HepG2 (cell line): ENCODE measurements at regions not wholly inside any gene's neighbourhood (a gene's known extent, or its start where the extent isn't known, plus 50 kb on each side); places are given as distances from the start of the nearest gene placed in this dataset.
A peak's percentile ranks its signal among the peaks of the same experiment; 100 is the strongest.

ENCODE experiments used
- ATF7 ChIP-seq, 2 experiments: fragments of 450-650 bp in 1 of 2; sonication (generic) in 1 of 2; formaldehyde crosslinking in 1 of 2; IDR thresholded peaks; 2 replicates each; pipeline versions ENCODE4 v1.4.0 to v1.6.1; 2016 to 2020; ENCODE audit warnings: antibody characterized with exemption in 1 of 2, mild to moderate bottlenecking in 1 of 2, missing genetic modification reagents in 1 of 2
- BCL6 ChIP-seq: IDR thresholded peaks from 2 replicates; pipeline ENCODE4 v1.6.1; 2016; ENCODE audit warnings: missing genetic modification reagents, missing compliant biosample characterization
- BRD4 ChIP-seq: sonication (generic); formaldehyde crosslinking; IDR thresholded peaks from 2 replicates; pipeline ENCODE4 v1.4.0; 2020; ENCODE audit warnings: missing genetic modification reagents
- EP300 ChIP-seq, 3 experiments: sonication (generic) in 1 of 3; formaldehyde crosslinking in 1 of 3; IDR thresholded peaks; 2 replicates each; pipeline versions ENCODE4 v1.5.1 to v1.6.1; 2011 to 2020; ENCODE audit warnings: low read depth in 2 of 3, low read length in 2 of 3, borderline replicate concordance in 1 of 3, improper control_type of control experiment in 1 of 3, mild to moderate bottlenecking in 1 of 3, missing genetic modification reagents in 1 of 3, moderate library complexity in 1 of 3
- ETV5 ChIP-seq: IDR thresholded peaks from 2 replicates; pipeline ENCODE4 v1.6.1; 2018; ENCODE audit warnings: missing biosample characterization, missing genetic modification reagents, inconsistent platforms, borderline replicate concordance
- FOXA3 ChIP-seq: IDR thresholded peaks from 2 replicates; pipeline ENCODE4 v1.6.1; 2016; ENCODE audit warnings: missing genetic modification reagents, missing compliant biosample characterization
- FOXJ3 ChIP-seq: sonication (generic); formaldehyde crosslinking; IDR thresholded peaks from 2 replicates; pipeline ENCODE4 v1.4.0; 2020; ENCODE audit warnings: missing genetic modification reagents, mild to moderate bottlenecking, borderline replicate concordance
- GATA4 ChIP-seq: sonication (generic); IDR thresholded peaks from 2 replicates; pipeline ENCODE4 v1.6.1; 2016; ENCODE audit warnings: antibody characterized with exemption, low read depth, borderline replicate concordance
- GATAD2A ChIP-seq: IDR thresholded peaks from 2 replicates; pipeline ENCODE4 v1.6.1; 2016
- HHEX ChIP-seq: IDR thresholded peaks from 2 replicates; pipeline ENCODE4 v1.6.1; 2016; ENCODE audit warnings: control low read depth
- HMG20A ChIP-seq: IDR thresholded peaks from 2 replicates; pipeline ENCODE4 v1.6.1; 2016; ENCODE audit warnings: borderline replicate concordance
- ISL2 ChIP-seq: sonication (generic); formaldehyde crosslinking; IDR thresholded peaks from 2 replicates; pipeline ENCODE4 v1.5.0; 2020; ENCODE audit warnings: missing genetic modification reagents
- JUNB ChIP-seq: sonication (generic); formaldehyde crosslinking; IDR thresholded peaks from 2 replicates; pipeline ENCODE4 v1.8.0; 2022; ENCODE audit warnings: missing genetic modification reagents, mild to moderate bottlenecking, borderline replicate concordance
- KDM5A ChIP-seq: fragments of 200-600 bp; sonication (generic); IDR thresholded peaks from 2 replicates; pipeline ENCODE4 v1.7.0; 2018; ENCODE audit warnings: antibody characterized with exemption, mild to moderate bottlenecking, low read length, borderline replicate concordance
- MIXL1 ChIP-seq: IDR thresholded peaks from 2 replicates; pipeline ENCODE4 v1.6.1; 2016
- NFIC ChIP-seq: IDR thresholded peaks from 2 replicates; pipeline ENCODE4 v1.6.1; 2012; ENCODE audit warnings: mild to moderate bottlenecking, low read length, inconsistent platforms
- RARA ChIP-seq: IDR thresholded peaks from 2 replicates; pipeline ENCODE4 v1.6.1; 2016; ENCODE audit warnings: missing genetic modification reagents, missing compliant biosample characterization
- RXRB ChIP-seq: IDR thresholded peaks from 2 replicates; pipeline ENCODE4 v1.6.1; 2016; ENCODE audit warnings: borderline replicate concordance, missing genetic modification reagents, missing compliant biosample characterization
- SIN3A ChIP-seq: IDR thresholded peaks from 2 replicates; pipeline ENCODE4 v1.6.1; 2011; ENCODE audit warnings: low read depth, mild to moderate bottlenecking, control low read depth, low read length, borderline replicate concordance
- TBL1XR1 ChIP-seq: fragments of 150-350 bp; IDR thresholded peaks from 2 replicates; pipeline ENCODE4 v1.6.1; 2014; ENCODE audit warnings: borderline replicate concordance, low read length; ENCODE audit not compliant: partially characterized antibody
- U2AF2 ChIP-seq: fragments of 200-400 bp; formaldehyde crosslinking; IDR thresholded peaks from 2 replicates; pipeline ENCODE4 v1.6.1; 2017; ENCODE audit warnings: low read depth, mild to moderate bottlenecking, low read length
- ZFP36 ChIP-seq: fragments of 150-350 bp; IDR thresholded peaks from 2 replicates; pipeline ENCODE4 v1.6.1; 2018; ENCODE audit warnings: borderline replicate concordance, low read length, low read depth; ENCODE audit not compliant: partially characterized antibody
- ZFP62 ChIP-seq: sonication (generic); formaldehyde crosslinking; IDR thresholded peaks from 2 replicates; pipeline ENCODE4 v1.4.0; 2020; ENCODE audit warnings: missing genetic modification reagents
- ZNF326 ChIP-seq: sonication (generic); formaldehyde crosslinking; IDR thresholded peaks from 2 replicates; pipeline ENCODE4 v1.4.0; 2020; ENCODE audit warnings: missing genetic modification reagents, borderline replicate concordance
- ZNF34 ChIP-seq: sonication (generic); formaldehyde crosslinking; IDR thresholded peaks from 2 replicates; pipeline ENCODE4 v1.4.0; 2020; ENCODE audit warnings: mild to moderate bottlenecking, missing genetic modification reagents, borderline replicate concordance
- ZNF501 ChIP-seq: sonication (generic); formaldehyde crosslinking; IDR thresholded peaks from 2 replicates; pipeline ENCODE4 v1.5.1; 2020; ENCODE audit warnings: mild to moderate bottlenecking, moderate library complexity, missing genetic modification reagents
- ZNF557 ChIP-seq: sonication (generic); formaldehyde crosslinking; IDR thresholded peaks from 2 replicates; pipeline ENCODE4 v1.4.0; 2020; ENCODE audit warnings: missing genetic modification reagents
- ZNF564 ChIP-seq: sonication (generic); formaldehyde crosslinking; IDR thresholded peaks from 2 replicates; pipeline ENCODE4 v1.8.1; 2023; ENCODE audit warnings: mild to moderate bottlenecking, missing genetic modification reagents
- ZNF737 ChIP-seq: sonication (generic); formaldehyde crosslinking; IDR thresholded peaks from 2 replicates; pipeline ENCODE4 v1.5.0; 2020; ENCODE audit warnings: missing genetic modification reagents, mild to moderate bottlenecking, borderline replicate concordance
- ZNF879 ChIP-seq: sonication (generic); formaldehyde crosslinking; IDR thresholded peaks from 2 replicates; pipeline ENCODE4 v1.8.1; 2023; ENCODE audit warnings: missing genetic modification reagents
- TF ChIP-seq, protein P1 (sequence below): sonication (generic); formaldehyde crosslinking; conservative IDR thresholded peaks from 2 replicates; pipeline ENCODE4 v1.4.0; 2020; ENCODE audit warnings: missing genetic modification reagents
- TF ChIP-seq, protein P2 (sequence below): IDR thresholded peaks from 2 replicates; pipeline ENCODE4 v1.6.1; 2012; ENCODE audit warnings: low read depth, low read length, improper control_type of control experiment

DNA sequence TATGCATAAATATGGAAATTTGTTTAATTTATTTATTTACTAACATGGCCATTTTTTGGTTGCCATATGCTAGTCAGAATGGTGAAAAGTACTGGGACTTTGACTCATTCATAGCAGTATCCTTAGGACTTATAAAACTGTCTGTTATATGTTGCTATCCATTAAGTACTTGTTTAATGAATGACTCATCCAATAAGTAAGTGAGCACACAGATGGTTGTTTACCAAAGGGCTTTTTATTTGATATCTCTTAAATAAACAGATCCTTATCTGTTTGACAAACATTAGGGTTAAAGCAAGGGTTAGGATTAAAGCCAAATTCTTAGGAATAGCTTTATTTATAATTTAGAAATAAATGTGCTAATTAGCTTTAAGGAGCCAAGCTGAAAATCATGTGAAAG is 183.4 kb downstream of the FBXO4 start (continued):
- TF ChIP-seq TBL1XR1 (peak; percentile 61), ZNF34 (CRISPR knock-in tag) (no peak), HHEX (CRISPR knock-in tag) (peak; percentile 85), RARA (CRISPR knock-in tag) (peak; percentile 82), ZNF879 (CRISPR knock-in tag) (no peak), ZNF557 (CRISPR knock-in tag) (no peak), ZNF501 (CRISPR knock-in tag) (no peak), ISL2 (CRISPR knock-in tag) (peak; percentile 85), ZNF564 (CRISPR knock-in tag) (no peak), GATAD2A (CRISPR knock-in tag) (peak; percentile 73), ETV5 (CRISPR knock-in tag) (no peak), FOXA3 (CRISPR knock-in tag) (peak; percentile 95), FOXJ3 (CRISPR knock-in tag) (0 out of 2 replicates have a peak, but pooled peaks have one; percentile 39), NFIC (peak; percentile 78; the same call in 1 of the 2 replicates), BCL6 (0 out of 2 replicates have a peak, but pooled peaks have one; percentile 39), ZNF737 (no peak), HMG20A (peak; percentile 88), EP300 (IDR thresholded peaks at IDR 0.05; ENCODE audit: low read depth in 2 of 2, low read length in 2 of 2) (peak in 1 of 2 experiments; percentile 70; a peak in 2 of 4 replicates), EP300 (CRISPR knock-in tag; IDR thresholded peaks at IDR 0.05; ENCODE audit: borderline replicate concordance) (no peak), MIXL1 (CRISPR knock-in tag) (peak; percentile 88), ATF7 (IDR thresholded peaks at IDR 0.05) (0 out of 2 replicates have a peak, but pooled peaks have one; percentile 6), ATF7 (CRISPR knock-in tag; IDR thresholded peaks at IDR 0.05) (no peak), GATA4 (peak; percentile 61; the same call in 1 of the 2 replicates), ZNF326 (CRISPR knock-in tag) (no peak), ZFP62 (CRISPR knock-in tag) (no peak), RXRB (CRISPR knock-in tag) (peak; percentile 36; the same call in 1 of the 2 replicates), BRD4 (no peak), SIN3A (no peak), ZFP36 (peak; percentile 52), JUNB (peak; percentile 59; the same call in 1 of the 2 replicates), KDM5A (no peak), U2AF2 (no peak)
- TF ChIP-seq, protein P1, sequence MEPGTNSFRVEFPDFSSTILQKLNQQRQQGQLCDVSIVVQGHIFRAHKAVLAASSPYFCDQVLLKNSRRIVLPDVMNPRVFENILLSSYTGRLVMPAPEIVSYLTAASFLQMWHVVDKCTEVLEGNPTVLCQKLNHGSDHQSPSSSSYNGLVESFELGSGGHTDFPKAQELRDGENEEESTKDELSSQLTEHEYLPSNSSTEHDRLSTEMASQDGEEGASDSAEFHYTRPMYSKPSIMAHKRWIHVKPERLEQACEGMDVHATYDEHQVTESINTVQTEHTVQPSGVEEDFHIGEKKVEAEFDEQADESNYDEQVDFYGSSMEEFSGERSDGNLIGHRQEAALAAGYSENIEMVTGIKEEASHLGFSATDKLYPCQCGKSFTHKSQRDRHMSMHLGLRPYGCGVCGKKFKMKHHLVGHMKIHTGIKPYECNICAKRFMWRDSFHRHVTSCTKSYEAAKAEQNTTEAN: no peak
- TF ChIP-seq, protein P2, sequence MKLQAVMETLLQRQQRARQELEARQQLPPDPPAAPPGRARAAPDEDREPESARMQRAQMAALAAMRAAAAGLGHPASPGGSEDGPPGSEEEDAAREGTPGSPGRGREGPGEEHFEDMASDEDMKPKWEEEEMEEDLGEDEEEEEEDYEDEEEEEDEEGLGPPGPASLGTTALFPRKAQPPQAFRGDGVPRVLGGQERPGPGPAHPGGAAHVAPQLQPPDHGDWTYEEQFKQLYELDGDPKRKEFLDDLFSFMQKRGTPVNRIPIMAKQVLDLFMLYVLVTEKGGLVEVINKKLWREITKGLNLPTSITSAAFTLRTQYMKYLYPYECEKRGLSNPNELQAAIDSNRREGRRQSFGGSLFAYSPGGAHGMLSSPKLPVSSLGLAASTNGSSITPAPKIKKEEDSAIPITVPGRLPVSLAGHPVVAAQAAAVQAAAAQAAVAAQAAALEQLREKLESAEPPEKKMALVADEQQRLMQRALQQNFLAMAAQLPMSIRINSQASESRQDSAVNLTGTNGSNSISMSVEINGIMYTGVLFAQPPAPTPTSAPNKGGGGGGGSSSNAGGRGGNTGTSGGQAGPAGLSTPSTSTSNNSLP: peak; percentile 96
